Hepatocyte (in vitro differentiated cells): ENCODE measurements at regions not wholly inside any gene's neighbourhood (a gene's known extent, or its start where the extent isn't known, plus 50 kb on each side); places are given as distances from the start of the nearest gene placed in this dataset.

Experiments used
- CTCF ChIP-seq: fragments of 200-600 bp; sonication (generic); IDR thresholded peaks from 2 replicates; pipeline ENCODE4 v1.5.1; 2016; ENCODE audit warnings: antibody characterized with exemption, mild to moderate bottlenecking; ENCODE audit not compliant: poor library complexity
- EZH2 ChIP-seq: fragments of 200-600 bp; sonication (generic); IDR thresholded peaks from 2 replicates; pipeline ENCODE4 v1.6.1; 2016; ENCODE audit warnings: antibody characterized with exemption, mild to moderate bottlenecking, borderline replicate concordance

- TF ChIP-seq EZH2 (no peak), CTCF (no peak)
These were observed 55.4 kb upstream of the POLG start for GRCh38 chr15:89389841-89390603.
